Neural progenitor cell (in vitro differentiated cells): ENCODE measurements at regions not wholly inside any gene's neighbourhood (a gene's known extent, or its start where the extent isn't known, plus 50 kb on each side); places are given as distances from the start of the nearest gene placed in this dataset.

Source experiments
- DNase-seq: peaks from one replicate; pipeline ENCODE4 v3.0.0-alpha.2; 2016; ENCODE audit warnings: low spot score
- H2AFZ ChIP-seq: fragments of 200-600 bp; sonication (generic); replicated peaks from 2 replicates; pipeline ENCODE4 v1.6.1; 2016; ENCODE audit warnings: antibody characterized with exemption
- H3F3A ChIP-seq: fragments of 200-600 bp; sonication (generic); 2 replicates; pipeline ENCODE4 v1.6.1; 2016; ENCODE audit warnings: antibody characterized with exemption, low read depth
- H3K27ac ChIP-seq: fragments of 200-600 bp; sonication (generic); 2 replicates; pipeline ENCODE4 v1.5.1; 2016; ENCODE audit warnings: mild to moderate bottlenecking
- H3K27me3 ChIP-seq: fragments of 200-600 bp; sonication (generic); 2 replicates; pipeline ENCODE4 v1.6.1; 2016; ENCODE audit warnings: mild to moderate bottlenecking, moderate library complexity
- H3K36me3 ChIP-seq: fragments of 200-600 bp; sonication (generic); 2 replicates; pipeline ENCODE4 v1.5.1; 2016
- H3K4me1 ChIP-seq: fragments of 200-600 bp; sonication (generic); 2 replicates; pipeline ENCODE4 v1.6.1; 2016; ENCODE audit warnings: mixed run types
- H3K4me2 ChIP-seq: fragments of 200-600 bp; sonication (generic); 2 replicates; pipeline ENCODE4 v1.6.1; 2016
- H3K4me3 ChIP-seq: fragments of 200-600 bp; sonication (generic); 2 replicates; pipeline ENCODE4 v1.5.1; 2016
- H3K79me2 ChIP-seq: fragments of 200-600 bp; sonication (generic); 2 replicates; pipeline ENCODE4 v1.6.1; 2016; ENCODE audit warnings: low read depth
- H3K9ac ChIP-seq: fragments of 200-600 bp; sonication (generic); 2 replicates; pipeline ENCODE4 v1.6.1; 2016
- H3K9me3 ChIP-seq: fragments of 200-600 bp; sonication (generic); 2 replicates; pipeline ENCODE4 v1.5.1; 2016; ENCODE audit warnings: low read depth
- H4K20me1 ChIP-seq: fragments of 200-600 bp; sonication (generic); 2 replicates; pipeline ENCODE4 v1.6.1; 2016; ENCODE audit warnings: low read depth
- H3K27ac Mint-ChIP-seq: 3 replicates; pipeline ENCODE4 v1.8.0; 2021; ENCODE audit warnings: mixed read lengths
- H3K27me3 Mint-ChIP-seq: 2 replicates; pipeline ENCODE4 v1.8.0; 2022; ENCODE audit warnings: low read depth, mild to moderate bottlenecking, inconsistent platforms, moderate library complexity, mixed read lengths; ENCODE audit not compliant: insufficient read depth
- H3K36me3 Mint-ChIP-seq: 3 replicates; pipeline ENCODE4 v1.8.0; 2021; ENCODE audit warnings: mixed read lengths
- H3K4me1 Mint-ChIP-seq: 3 replicates; pipeline ENCODE4 v1.8.0; 2021; ENCODE audit warnings: mixed read lengths
- H3K4me3 Mint-ChIP-seq: 3 replicates; pipeline ENCODE4 v1.8.0; 2021; ENCODE audit warnings: mild to moderate bottlenecking, moderate library complexity, mixed read lengths
- H3K9me3 Mint-ChIP-seq: 3 replicates; pipeline ENCODE4 v1.8.0; 2020; ENCODE audit warnings: mixed read lengths
- CTCF ChIP-seq: fragments of 200-600 bp; sonication (generic); IDR thresholded peaks from 2 replicates; pipeline ENCODE4 v1.5.1; 2017; ENCODE audit warnings: antibody characterized with exemption, mild to moderate bottlenecking
- EZH2 ChIP-seq: fragments of 200-600 bp; sonication (generic); IDR thresholded peaks from 2 replicates; pipeline ENCODE4 v1.6.1; 2017; ENCODE audit warnings: antibody characterized with exemption, mild to moderate bottlenecking, moderate library complexity
- EZH2phosphoT487 ChIP-seq: fragments of 200-600 bp; sonication (generic); IDR thresholded peaks from 2 replicates; pipeline ENCODE4 v1.6.1; 2017; ENCODE audit warnings: antibody characterized with exemption

GRCh38 chr13:33380487-33381079 lies 95.0 kb upstream of the STARD13 start:
- Histone ChIP-seq H3K27ac (no peak overlapping the region), H3K9me3 (no peaks in the 10 kb centered on the region), H3K4me1 (peaks cover 11% of the 10 kb centered on the region), H3K9ac (no peak overlapping the region), H3K79me2 (no peaks in the 10 kb centered on the region), H3K4me3 (no peak overlapping the region), H3K27me3 (no peaks in the 10 kb centered on the region), H3K36me3 (no peaks in the 10 kb centered on the region), H4K20me1 (no peaks in the 10 kb centered on the region), H3K4me2 (no peak overlapping the region), H2AFZ (no peak overlapping the region), H3F3A (no peaks in the 10 kb centered on the region)
- Mint-ChIP-seq H3K27ac (no peak overlapping the region), H3K27me3 (peaks cover 4% of the 10 kb centered on the region), H3K36me3 (no peaks in the 10 kb centered on the region), H3K9me3 (no peaks in the 10 kb centered on the region), H3K4me3 (no peak overlapping the region), H3K4me1 (peaks cover 12% of the 10 kb centered on the region)
- TF ChIP-seq CTCF (no peak), EZH2 (no peak), EZH2phosphoT487 (no peak)
- DNase-seq, result no peak

- Histone ChIP-seq H3K79me2 (no peaks in the 10 kb centered on the region), H3K9ac (no peak overlapping the region), H3K4me2 (no peak overlapping the region), H3K27me3 (no peaks in the 10 kb centered on the region), H3K9me3 (no peaks in the 10 kb centered on the region), H3K4me1 (peaks cover 11% of the 10 kb centered on the region), H3K4me3 (no peak overlapping the region), H2AFZ (no peak overlapping the region), H3K36me3 (no peaks in the 10 kb centered on the region), H4K20me1 (no peaks in the 10 kb centered on the region), H3F3A (no peaks in the 10 kb centered on the region), H3K27ac (no peak overlapping the region)
- Mint-ChIP-seq H3K4me3 (no peak overlapping the region), H3K27me3 (peaks cover 4% of the 10 kb centered on the region), H3K9me3 (no peaks in the 10 kb centered on the region), H3K36me3 (no peaks in the 10 kb centered on the region), H3K4me1 (peaks cover 14% of the 10 kb centered on the region), H3K27ac (no peak overlapping the region)
- DNase-seq, result no peak
- TF ChIP-seq EZH2phosphoT487, result no peak
- no peak for TF ChIP-seq EZH2
- no peak for TF ChIP-seq CTCF
Observed at GRCh38 chr13:33381180-33381579, 95.6 kb upstream of the STARD13 start.

- H3K9me3 ChIP-seq, result no peaks in the 10 kb centered on the region
- no peaks in the 10 kb centered on the region for H3F3A ChIP-seq
- Mint-ChIP-seq H3K4me3 (no peak overlapping the region), H3K9me3 (no peaks in the 10 kb centered on the region), H3K36me3 (no peaks in the 10 kb centered on the region), H3K4me1 (peaks cover 15% of the 10 kb centered on the region), H3K27ac (peak overlapping the region; percentile 64), H3K27me3 (peaks cover 4% of the 10 kb centered on the region)
- no peak overlapping the region for H3K4me2 ChIP-seq
- no peak for TF ChIP-seq CTCF
- no peaks in the 10 kb centered on the region for H3K79me2 ChIP-seq
- no peak overlapping the region for H3K4me3 ChIP-seq
- no peaks in the 10 kb centered on the region for H4K20me1 ChIP-seq
- H3K4me1 ChIP-seq, result peaks cover 11% of the 10 kb centered on the region
- DNase-seq, result no peak
- H3K36me3 ChIP-seq, result no peaks in the 10 kb centered on the region
- no peak overlapping the region for H3K27ac ChIP-seq
- H3K9ac ChIP-seq, result no peak overlapping the region
- no peaks in the 10 kb centered on the region for H3K27me3 ChIP-seq
- H2AFZ ChIP-seq, result no peak overlapping the region
Observed at GRCh38 chr13:33381906-33382305, 96.4 kb upstream of the STARD13 start.
